IMR-90 (cell line): ENCODE measurements at regions not wholly inside any gene's neighbourhood (a gene's known extent, or its start where the extent isn't known, plus 50 kb on each side); places are given as distances from the start of the nearest gene placed in this dataset.

ENCODE experiments used
- ATAC-seq: fragments of 200-7000 bp; cut with Tn5 transposase; 2 replicates; pipeline ENCODE4 v1.9.1; 2020; ENCODE audit warnings: low read depth, mild to moderate bottlenecking, moderate library complexity
- BruUV-seq: library from RNA; stranded (reverse); fragments of 400-500 nt; replicated peaks from 2 replicates; lab custom pipeline; 2021; lab: Mats Ljungman, UMichigan
- CTCF ChIA-PET: fragments of 300-600 bp; formaldehyde crosslinking; extraction: SDS; loops from one replicate; lab custom pipeline; 2021; ENCODE audit warnings: antibody characterized with exemption; lab: Yijun Ruan, JAX
- POLR2A ChIA-PET: fragments of 300-600 bp; sonication (Branson Sonifier 250); formaldehyde crosslinking; loops from one replicate; lab custom pipeline; 2022; ENCODE audit warnings: antibody characterized with exemption; ENCODE audit not compliant: unreplicated experiment; lab: Charles Lee
- DNase-seq: peaks from one replicate; pipeline ENCODE4 v3.0.0; 2013
- H2AFZ ChIP-seq: replicated peaks from 2 replicates; pipeline ENCODE3; 2013; ENCODE audit warnings: low read length, mild to moderate bottlenecking; ENCODE audit not compliant: poor library complexity
- H2AK5ac ChIP-seq: 2 replicates; pipeline ENCODE4 v1.6.1; 2013; ENCODE audit warnings: low read depth, low read length, inconsistent platforms
- H2AK9ac ChIP-seq: replicated peaks from 2 replicates; pipeline ENCODE3; 2013; ENCODE audit warnings: mild to moderate bottlenecking, low read depth, low read length, moderate library complexity; ENCODE audit not compliant: poor library complexity
- H2BK120ac ChIP-seq: 2 replicates; pipeline ENCODE4 v1.6.1; 2013; ENCODE audit warnings: low read depth, low read length, inconsistent platforms
- H2BK15ac ChIP-seq: 3 replicates; pipeline ENCODE4 v1.6.1; 2013; ENCODE audit warnings: low read depth, low read length, inconsistent platforms
- H2BK20ac ChIP-seq: 2 replicates; pipeline ENCODE4 v1.6.1; 2013; ENCODE audit warnings: low read depth, mild to moderate bottlenecking, inconsistent platforms, low read length, moderate library complexity
- H2BK5ac ChIP-seq: 2 replicates; pipeline ENCODE4 v1.6.1; 2013; ENCODE audit warnings: mild to moderate bottlenecking, low read depth, low read length, inconsistent platforms; ENCODE audit not compliant: poor library complexity, severe bottlenecking
- H3K14ac ChIP-seq: replicated peaks from 2 replicates; pipeline ENCODE4 v1.6.1; 2013; ENCODE audit warnings: low read depth, low read length, inconsistent platforms
- H3K18ac ChIP-seq: 2 replicates; pipeline ENCODE4 v1.6.1; 2013; ENCODE audit warnings: low read depth, low read length, control low read depth
- H3K23ac ChIP-seq: 2 replicates; pipeline ENCODE4 v1.6.1; 2013; ENCODE audit warnings: low read depth, low read length, inconsistent platforms
- H3K27ac ChIP-seq: 2 replicates; pipeline ENCODE4 v1.5.1; 2013; ENCODE audit warnings: mild to moderate bottlenecking, control low read depth, low read length; ENCODE audit not compliant: insufficient read depth
- H3K27me3 ChIP-seq: 2 replicates; pipeline ENCODE4 v1.6.1; 2013; ENCODE audit warnings: low read length; ENCODE audit not compliant: control insufficient read depth, insufficient read depth
- H3K36me3 ChIP-seq: 2 replicates; pipeline ENCODE4 v1.6.1; 2013; ENCODE audit warnings: low read length, mixed read lengths; ENCODE audit not compliant: control insufficient read depth, insufficient read depth
- H3K4ac ChIP-seq: 2 replicates; pipeline ENCODE4 v1.6.1; 2013; ENCODE audit warnings: low read depth, low read length, inconsistent platforms
- H3K4me1 ChIP-seq: 2 replicates; pipeline ENCODE4 v1.6.1; 2013; ENCODE audit warnings: low read length, mixed read lengths; ENCODE audit not compliant: control insufficient read depth, insufficient read depth
- H3K4me2 ChIP-seq: 2 replicates; pipeline ENCODE4 v1.6.1; 2013; ENCODE audit warnings: low read depth, mild to moderate bottlenecking, control low read depth, low read length, moderate library complexity
- H3K4me3 ChIP-seq: 2 replicates; pipeline ENCODE4 v1.5.1; 2013; ENCODE audit warnings: low read depth, mild to moderate bottlenecking, control low read depth, low read length, moderate library complexity; ENCODE audit not compliant: insufficient read depth
- H3K56ac ChIP-seq: 2 replicates; pipeline ENCODE4 v1.6.1; 2013; ENCODE audit warnings: low read length, inconsistent platforms; ENCODE audit not compliant: insufficient read depth; ENCODE audit errors: extremely low read depth
- H3K79me1 ChIP-seq, 2 experiments: 2 replicates each; pipeline ENCODE4 v1.6.1; 2013; ENCODE audit warnings: low read length in 2 of 2, inconsistent platforms in 1 of 2, low read depth in 1 of 2
- H3K9ac ChIP-seq: 2 replicates; pipeline ENCODE4 v1.6.1; 2013; ENCODE audit warnings: low read depth, low read length, control low read depth
- H3K9me1 ChIP-seq: 2 replicates; pipeline ENCODE4 v1.6.1; 2013; ENCODE audit warnings: low read length, inconsistent platforms; ENCODE audit not compliant: insufficient read depth
- H3K9me3 ChIP-seq: 2 replicates; pipeline ENCODE4 v1.6.1; 2013; ENCODE audit warnings: low read length; ENCODE audit not compliant: control insufficient read depth, insufficient read depth
- H4K20me1 ChIP-seq: 2 replicates; pipeline ENCODE4 v1.6.1; 2013; ENCODE audit warnings: low read length, inconsistent platforms; ENCODE audit not compliant: insufficient read depth
- H4K5ac ChIP-seq: 2 replicates; pipeline ENCODE4 v1.6.1; 2013; ENCODE audit warnings: mild to moderate bottlenecking, low read depth, low read length, control low read depth
- H4K8ac ChIP-seq, 2 experiments: 2 replicates each; pipeline ENCODE4 v1.6.1; 2013; ENCODE audit warnings: low read depth in 2 of 2, low read length in 2 of 2, control low read depth in 1 of 2, inconsistent platforms in 1 of 2
- H4K91ac ChIP-seq: 2 replicates; pipeline ENCODE4 v1.6.1; 2013; ENCODE audit warnings: low read depth, low read length, inconsistent platforms; ENCODE audit not compliant: insufficient read depth
- MXI1 ChIP-seq: IDR thresholded peaks from 2 replicates; pipeline ENCODE4 v1.6.1; 2012; ENCODE audit warnings: low read depth, mild to moderate bottlenecking, low read length, moderate library complexity, borderline replicate concordance
- WGBS, 2 experiments: methylation state at CpG; one replicate each; pipeline versions ENCODE4 v1.1.5 to v1.1.7; 2013; ENCODE audit warnings: missing lambda C conversion rate in 2 of 2; ENCODE audit not compliant: insufficient read length in 1 of 2; ENCODE audit errors: extremely low coverage in 2 of 2; 5-methylcytosine and 5-hydroxymethylcytosine counted together
- dilution Hi-C: fragments of 300-500 bp; cut with HindIII; formaldehyde crosslinking; loops from one replicate; pipeline ENCODE4 v1.14.3; 2018; ENCODE audit warnings: low sequenced_read_pairs; ENCODE audit not compliant: unreplicated experiment
- in situ Hi-C: fragments of 300-500 bp; cut with MboI; formaldehyde crosslinking; loops from 3 replicates; pipeline ENCODE4 v1.14.3; 2019; ENCODE audit warnings: low sequenced_read_pairs, inconsistent platforms, mixed read lengths
- intact Hi-C: fragments of 100-400 bp; cut with micrococcal nuclease; formaldehyde crosslinking; loops from 2 replicates; pipeline ENCODE4 v1.10.0; 2022

- Histone ChIP-seq H4K20me1 (no peaks in the 10 kb centered on the region), H3K9me3 (no peaks in the 10 kb centered on the region), H3K23ac (no peak overlapping the region), H4K8ac (no peak overlapping the region), H2BK5ac (no peak overlapping the region), H3K9ac (no peak overlapping the region), H3K18ac (no peak overlapping the region), H3K27ac (no peak overlapping the region), H3K36me3 (no peaks in the 10 kb centered on the region), H3K9me1 (no peaks in the 10 kb centered on the region), H2AK9ac (no peak overlapping the region), H3K4ac (no peak overlapping the region), H3K79me1 (no peaks in the 10 kb centered on the region), H3K27me3 (peaks cover 30% of the 10 kb centered on the region; the same call in 1 of the 2 replicates), H3K4me1 (peaks cover 10% of the 10 kb centered on the region; the same call in 1 of the 2 replicates), H2AK5ac (no peak overlapping the region), H3K56ac (no peak overlapping the region), H2AFZ (no peak overlapping the region), H2BK20ac (no peak overlapping the region), H4K91ac (no peak overlapping the region), H3K14ac (no peak overlapping the region), H3K4me3 (no peak overlapping the region), H3K4me2 (no peak overlapping the region), H4K5ac (no peak overlapping the region), H2BK120ac (no peak overlapping the region), H2BK15ac (no peak overlapping the region)
- DNase-seq (no peak), ATAC-seq (no peak)
- intact Hi-C loops, result no loop called here
- TF ChIP-seq MXI1, result no peak
- 94% methylated on average over 3 of the region's 5 CpGs; no CpG with 5 or more reads in 1 of the 2 experiments for WGBS, 2 experiments
- BruUV-seq, result no TSS peak
- POLR2A ChIA-PET, result no interaction called here
- CTCF ChIA-PET, result interaction anchor here (0.6 to 1.2 kb wide), 3 partner anchors 30 to 83 kb away, joined by 3 to 6 read pairs (median 5); no protein-coding TSS in a partner anchor
- dilution Hi-C loops, result no loop called here
- in situ Hi-C loops, result no loop called here
These were observed 71.3 kb downstream of the CPN2 start for GRCh38 chr3:194279701-194280360.
